ENCODE measurements at regions not wholly inside any gene's neighbourhood (a gene's known extent, or its start where the extent isn't known, plus 50 kb on each side); places are given as distances from the start of the nearest gene placed in this dataset.

DNA sequence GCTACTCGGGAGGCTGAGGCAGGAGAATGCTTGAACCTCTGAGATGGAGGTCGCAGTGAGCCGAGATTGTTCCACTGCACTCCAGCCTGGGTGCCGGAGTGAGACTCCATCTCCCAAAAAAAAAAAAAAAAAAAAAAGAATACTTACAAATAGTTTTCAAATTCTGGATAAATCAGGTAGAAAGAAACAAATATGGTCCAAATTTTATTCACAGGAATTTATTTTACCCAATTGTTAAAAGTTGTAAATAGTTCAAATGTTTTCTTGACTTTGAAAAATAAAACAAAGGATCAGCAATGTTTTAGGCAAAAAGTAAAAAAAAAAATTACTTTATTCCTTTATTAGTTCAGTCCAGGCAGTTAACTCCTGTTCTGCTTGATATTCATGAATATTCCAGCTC, 172.9 kb upstream of the NAMPT start:
- TF ChIP-seq, protein P1, sequence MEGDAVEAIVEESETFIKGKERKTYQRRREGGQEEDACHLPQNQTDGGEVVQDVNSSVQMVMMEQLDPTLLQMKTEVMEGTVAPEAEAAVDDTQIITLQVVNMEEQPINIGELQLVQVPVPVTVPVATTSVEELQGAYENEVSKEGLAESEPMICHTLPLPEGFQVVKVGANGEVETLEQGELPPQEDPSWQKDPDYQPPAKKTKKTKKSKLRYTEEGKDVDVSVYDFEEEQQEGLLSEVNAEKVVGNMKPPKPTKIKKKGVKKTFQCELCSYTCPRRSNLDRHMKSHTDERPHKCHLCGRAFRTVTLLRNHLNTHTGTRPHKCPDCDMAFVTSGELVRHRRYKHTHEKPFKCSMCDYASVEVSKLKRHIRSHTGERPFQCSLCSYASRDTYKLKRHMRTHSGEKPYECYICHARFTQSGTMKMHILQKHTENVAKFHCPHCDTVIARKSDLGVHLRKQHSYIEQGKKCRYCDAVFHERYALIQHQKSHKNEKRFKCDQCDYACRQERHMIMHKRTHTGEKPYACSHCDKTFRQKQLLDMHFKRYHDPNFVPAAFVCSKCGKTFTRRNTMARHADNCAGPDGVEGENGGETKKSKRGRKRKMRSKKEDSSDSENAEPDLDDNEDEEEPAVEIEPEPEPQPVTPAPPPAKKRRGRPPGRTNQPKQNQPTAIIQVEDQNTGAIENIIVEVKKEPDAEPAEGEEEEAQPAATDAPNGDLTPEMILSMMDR (IDR thresholded peaks at IDR 0.05), result no peak
- TF ChIP-seq POLR2A (IDR thresholded peaks at IDR 0.05), result no peak

Measured in Peyer's patch (tissue), 4 donors.